Fibroblast of skin of back (primary cell): ENCODE measurements at regions not wholly inside any gene's neighbourhood (a gene's known extent, or its start where the extent isn't known, plus 50 kb on each side); places are given as distances from the start of the nearest gene placed in this dataset.
A peak's percentile ranks its signal among the peaks of the same experiment; 100 is the strongest.
"Not testable (repeated sequence)": the region's sequence is repeated elsewhere in the genome, so short reads cannot be mapped to it uniquely, and the experiment has no call there.

ENCODE experiments used
- DNase-seq: peaks from one replicate; pipeline ENCODE4 v3.0.0-alpha.2; 2013

GRCh38 chr1:199550199-199551065 lies 477.1 kb upstream of the NR5A2 start:
- peak; percentile 32 for DNase-seq

DNA sequence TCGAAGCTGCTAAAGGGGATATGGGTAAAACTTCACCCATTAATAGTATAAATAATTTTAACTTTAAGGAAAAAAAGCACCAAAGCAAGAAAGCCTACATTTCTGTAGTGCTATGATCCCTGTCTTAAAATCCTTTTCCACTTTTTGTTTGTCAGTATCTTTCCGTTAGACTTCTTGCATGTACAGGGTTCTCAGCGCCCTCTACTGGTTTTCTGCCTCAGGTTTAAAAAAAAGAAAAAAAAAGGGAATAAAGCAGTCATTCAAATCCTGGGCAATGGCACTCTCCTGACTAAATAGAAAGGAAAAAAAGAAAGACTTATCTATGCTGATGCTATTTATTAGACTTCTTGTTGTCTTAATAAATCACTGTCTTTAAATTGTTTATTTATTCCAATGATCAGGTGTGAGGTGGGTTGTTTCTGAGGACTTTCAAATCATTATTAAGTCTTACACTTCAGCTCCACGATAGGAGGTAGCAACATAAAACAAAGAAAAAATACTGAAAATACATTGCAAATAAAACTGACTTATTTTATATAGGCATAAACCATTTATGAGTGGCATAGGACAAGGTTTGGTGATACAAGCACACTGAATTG lies 475.4 kb upstream of the NR5A2 start:
- DNase-seq = peak; percentile 71

DNA sequence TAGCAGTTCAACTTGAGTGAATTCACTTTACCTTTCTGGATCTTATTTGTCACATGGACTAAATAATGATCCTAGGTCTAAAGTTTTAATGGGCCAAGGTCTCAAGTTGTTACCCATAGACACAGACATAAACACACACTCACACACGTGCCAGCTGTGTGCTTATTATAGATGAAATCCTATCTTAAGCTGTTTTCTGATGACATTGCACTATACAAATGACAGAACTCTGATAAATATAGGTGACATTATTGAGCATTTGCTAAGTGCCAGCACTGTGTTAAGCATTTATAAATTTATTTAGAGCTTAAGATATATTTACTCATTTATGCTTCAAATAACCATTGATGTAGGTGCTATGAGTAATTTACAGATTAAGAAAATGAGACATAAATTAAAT lies 474.4 kb upstream of the NR5A2 start:
- no peak for DNase-seq

GRCh38 chr1:199561334-199561733 lies 466.2 kb upstream of the NR5A2 start:
- DNase-seq = no peak

DNA sequence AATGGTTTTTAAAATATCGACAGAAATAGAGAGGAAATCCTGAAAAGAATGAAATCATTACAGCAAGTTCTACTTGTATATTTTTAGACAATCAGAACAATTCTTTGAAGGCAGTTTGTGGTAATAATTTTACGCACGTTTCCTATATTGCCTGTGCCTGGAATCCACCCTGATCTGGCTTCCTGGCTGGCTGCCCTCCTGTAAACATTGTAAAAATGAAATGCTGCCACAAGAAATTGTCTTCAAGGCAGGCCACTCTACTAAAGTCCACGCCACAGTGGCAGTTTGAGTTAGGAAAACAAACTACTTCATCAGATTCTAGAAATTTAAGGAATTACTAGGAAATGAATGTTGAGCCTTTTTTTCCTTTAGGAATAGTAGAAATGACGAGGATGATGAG lies 454.5 kb upstream of the NR5A2 start:
- DNase-seq = no peak

GRCh38 chr1:199574950-199575349 lies 452.6 kb upstream of the NR5A2 start:
- no peak for DNase-seq

GRCh38 chr1:199580300-199580699 lies 447.2 kb upstream of the NR5A2 start:
- DNase-seq = no peak

- DNase-seq = no peak
Measured at GRCh38 chr1:199585392-199585791, 442.1 kb upstream of the NR5A2 start.

GRCh38 chr1:199590708-199591107 lies 436.8 kb upstream of the NR5A2 start:
- DNase-seq = no peak

GRCh38 chr1:199591468-199591867 lies 436.0 kb upstream of the NR5A2 start:
- DNase-seq = no peak

- DNase-seq = no peak
Measured at GRCh38 chr1:199593475-199593874, 434.0 kb upstream of the NR5A2 start.

GRCh38 chr1:199596448-199596847 lies 431.1 kb upstream of the NR5A2 start:
- DNase-seq = not testable (repeated sequence)

GRCh38 chr1:199597152-199597551 lies 430.4 kb upstream of the NR5A2 start:
- DNase-seq = no peak

GRCh38 chr1:199608414-199608813 lies 419.1 kb upstream of the NR5A2 start:
- no peak for DNase-seq

DNA sequence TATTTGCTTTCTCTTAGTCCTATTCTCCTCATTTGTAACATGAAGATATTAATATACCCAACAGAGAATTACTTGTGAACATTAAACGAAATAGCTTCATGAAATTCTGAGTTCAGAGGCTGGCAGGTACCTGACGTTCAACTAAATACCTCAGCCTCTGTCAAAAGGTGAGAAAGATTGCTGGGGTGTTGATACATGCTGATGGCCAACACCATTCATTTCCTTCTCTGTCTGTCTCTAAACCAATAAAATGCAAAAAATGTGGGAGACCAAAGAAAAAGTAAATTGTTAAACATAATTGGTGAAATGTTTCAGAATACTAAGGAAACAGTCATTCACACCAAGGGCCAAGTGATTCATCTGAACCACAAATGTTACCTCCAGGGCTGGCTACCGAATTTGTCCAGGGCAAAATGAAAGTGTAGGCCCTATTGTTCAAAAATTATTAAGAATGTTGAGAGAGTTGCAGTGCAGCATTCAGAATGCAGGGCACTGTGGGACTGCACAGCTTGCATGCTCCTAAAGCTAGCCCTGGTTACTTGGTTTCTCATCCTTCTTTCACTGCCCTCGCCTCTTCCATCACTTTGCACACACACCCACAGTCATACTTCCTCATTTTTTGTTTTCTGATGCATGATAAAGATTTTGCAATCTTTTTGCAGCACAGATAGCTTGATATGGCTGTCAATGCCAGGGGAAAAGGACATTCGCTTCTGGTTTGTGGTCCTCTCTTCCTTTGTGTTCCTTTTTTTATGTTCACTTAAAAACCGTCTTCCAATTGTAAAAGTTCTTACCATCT lies 414.3 kb upstream of the NR5A2 start:
- peak; percentile 25 for DNase-seq

GRCh38 chr1:199616947-199617346 lies 410.6 kb upstream of the NR5A2 start:
- DNase-seq = no peak

GRCh38 chr1:199619223-199619622 lies 408.3 kb upstream of the NR5A2 start:
- no peak for DNase-seq

- not testable (repeated sequence) for DNase-seq
Measured at GRCh38 chr1:199626228-199626627, 401.3 kb upstream of the NR5A2 start.

DNA sequence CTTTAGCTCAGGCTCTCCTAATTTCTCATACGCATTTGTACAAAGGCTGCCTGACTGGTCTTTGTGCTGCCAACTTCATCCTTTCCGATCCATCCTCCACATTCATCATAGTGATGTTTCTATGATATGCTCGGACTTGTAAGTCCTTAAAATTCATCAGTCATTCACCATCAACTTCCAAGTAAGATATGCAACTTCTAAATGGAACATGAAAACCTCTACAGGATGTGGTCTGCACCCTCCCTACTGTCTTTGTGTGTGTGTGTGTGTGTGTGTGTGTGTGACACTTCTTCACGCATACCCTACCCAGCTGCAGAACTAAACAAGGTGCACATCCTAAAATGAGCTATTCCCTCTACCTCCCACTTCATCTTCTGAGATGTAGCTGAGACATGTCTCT lies 397.9 kb upstream of the NR5A2 start:
- no peak for DNase-seq

DNA sequence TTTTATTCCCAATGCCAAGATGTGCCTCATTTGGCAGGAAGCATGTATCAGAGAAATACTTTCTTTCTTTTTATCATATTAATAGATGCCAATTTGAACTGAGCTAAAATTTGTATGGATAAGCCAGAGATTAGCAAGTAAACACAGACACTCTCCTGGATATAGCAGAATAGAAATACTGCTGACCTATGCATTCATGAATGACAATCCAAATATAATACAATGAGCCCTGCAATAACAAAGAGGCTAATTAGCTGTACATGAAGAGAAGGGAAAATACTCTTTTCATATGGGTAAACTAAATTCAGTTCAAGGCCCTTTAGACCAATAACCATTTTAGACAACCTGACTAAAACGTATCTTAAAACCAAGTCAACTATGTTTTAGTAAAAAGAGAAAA lies 388.1 kb upstream of the NR5A2 start:
- DNase-seq = no peak

- no peak for DNase-seq
Measured at GRCh38 chr1:199641531-199641930, 386.0 kb upstream of the NR5A2 start.

- DNase-seq = no peak
Measured at GRCh38 chr1:199644912-199645311, 382.6 kb upstream of the NR5A2 start.

GRCh38 chr1:199646761-199647160 lies 380.7 kb upstream of the NR5A2 start:
- no peak for DNase-seq
